ENCODE measurements at regions not wholly inside any gene's neighbourhood (a gene's known extent, or its start where the extent isn't known, plus 50 kb on each side); places are given as distances from the start of the nearest gene placed in this dataset.

GRCh38 chr4:189313064-189313463, 627.6 kb upstream of the FRG1 start:
- TF ChIP-seq CTCF (conservative IDR thresholded peaks at IDR 0.05; ENCODE audit: low read depth, low read length) (no peak), EZH2 (IDR thresholded peaks at IDR 0.05; ENCODE audit: low read length, unreplicated experiment) (no peak)

Data from PC-3 (cell line).